ENCODE measurements at regions not wholly inside any gene's neighbourhood (a gene's known extent, or its start where the extent isn't known, plus 50 kb on each side); places are given as distances from the start of the nearest gene placed in this dataset.

GRCh38 chr13:34647379-34648150 lies 294.5 kb upstream of the NBEA start:
- TF ChIP-seq ZFX (IDR thresholded peaks at IDR 0.05; ENCODE audit: borderline replicate concordance) (no peak), CTCF (IDR thresholded peaks at IDR 0.05) (no peak)

GRCh38 chr13:34654203-34654602 lies 287.9 kb upstream of the NBEA start:
- H3K27ac ChIP-seq = no peak overlapping the region
- TF ChIP-seq CTCF (IDR thresholded peaks at IDR 0.05) (no peak), ZFX (IDR thresholded peaks at IDR 0.05; ENCODE audit: borderline replicate concordance) (no peak)

More at GRCh38 chr13:34647379-34648150, 294.5 kb upstream of the NBEA start:
- no peak overlapping the region for H3K27ac ChIP-seq

GRCh38 chr13:34654647-34655046 lies 287.4 kb upstream of the NBEA start:
- no peak for TF ChIP-seq CTCF (IDR thresholded peaks at IDR 0.05)
- no peak for TF ChIP-seq ZFX (IDR thresholded peaks at IDR 0.05; ENCODE audit: borderline replicate concordance)
- no peak overlapping the region for H3K27ac ChIP-seq

GRCh38 chr13:34655554-34655953 lies 286.5 kb upstream of the NBEA start:
- TF ChIP-seq CTCF (IDR thresholded peaks at IDR 0.05) = no peak
- TF ChIP-seq ZFX (IDR thresholded peaks at IDR 0.05; ENCODE audit: borderline replicate concordance) = no peak
- H3K27ac ChIP-seq = no peak overlapping the region

GRCh38 chr13:34657716-34658115 lies 284.4 kb upstream of the NBEA start:
- no peak overlapping the region for H3K27ac ChIP-seq
- no peak for TF ChIP-seq CTCF (IDR thresholded peaks at IDR 0.05)

GRCh38 chr13:34667286-34668218 lies 274.5 kb upstream of the NBEA start:
- no peak overlapping the region for H3K27ac ChIP-seq
- TF ChIP-seq ZFX (IDR thresholded peaks at IDR 0.05; ENCODE audit: borderline replicate concordance) = no peak
- no peak for TF ChIP-seq CTCF (IDR thresholded peaks at IDR 0.05)

- TF ChIP-seq ZFX (IDR thresholded peaks at IDR 0.05; ENCODE audit: borderline replicate concordance) = no peak
- no peak for TF ChIP-seq CTCF (IDR thresholded peaks at IDR 0.05)
- no peak overlapping the region for H3K27ac ChIP-seq
These were observed 270.9 kb upstream of the NBEA start for GRCh38 chr13:34671137-34671536.

All from 22Rv1 (cell line).